GM12874 (cell line): ENCODE measurements at regions not wholly inside any gene's neighbourhood (a gene's known extent, or its start where the extent isn't known, plus 50 kb on each side); places are given as distances from the start of the nearest gene placed in this dataset.

Experiments used
- TF ChIP-seq, protein P1 (sequence below): IDR thresholded peaks from 2 replicates; pipeline ENCODE4 v1.5.1; 2011; ENCODE audit warnings: low read depth, mild to moderate bottlenecking, control low read depth, low read length, moderate library complexity; ENCODE audit not compliant: insufficient read depth

- TF ChIP-seq, protein P1, sequence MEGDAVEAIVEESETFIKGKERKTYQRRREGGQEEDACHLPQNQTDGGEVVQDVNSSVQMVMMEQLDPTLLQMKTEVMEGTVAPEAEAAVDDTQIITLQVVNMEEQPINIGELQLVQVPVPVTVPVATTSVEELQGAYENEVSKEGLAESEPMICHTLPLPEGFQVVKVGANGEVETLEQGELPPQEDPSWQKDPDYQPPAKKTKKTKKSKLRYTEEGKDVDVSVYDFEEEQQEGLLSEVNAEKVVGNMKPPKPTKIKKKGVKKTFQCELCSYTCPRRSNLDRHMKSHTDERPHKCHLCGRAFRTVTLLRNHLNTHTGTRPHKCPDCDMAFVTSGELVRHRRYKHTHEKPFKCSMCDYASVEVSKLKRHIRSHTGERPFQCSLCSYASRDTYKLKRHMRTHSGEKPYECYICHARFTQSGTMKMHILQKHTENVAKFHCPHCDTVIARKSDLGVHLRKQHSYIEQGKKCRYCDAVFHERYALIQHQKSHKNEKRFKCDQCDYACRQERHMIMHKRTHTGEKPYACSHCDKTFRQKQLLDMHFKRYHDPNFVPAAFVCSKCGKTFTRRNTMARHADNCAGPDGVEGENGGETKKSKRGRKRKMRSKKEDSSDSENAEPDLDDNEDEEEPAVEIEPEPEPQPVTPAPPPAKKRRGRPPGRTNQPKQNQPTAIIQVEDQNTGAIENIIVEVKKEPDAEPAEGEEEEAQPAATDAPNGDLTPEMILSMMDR = no peak
These were observed 679.8 kb downstream of the CETN3 start for GRCh38 chr5:89729623-89730301.

DNA sequence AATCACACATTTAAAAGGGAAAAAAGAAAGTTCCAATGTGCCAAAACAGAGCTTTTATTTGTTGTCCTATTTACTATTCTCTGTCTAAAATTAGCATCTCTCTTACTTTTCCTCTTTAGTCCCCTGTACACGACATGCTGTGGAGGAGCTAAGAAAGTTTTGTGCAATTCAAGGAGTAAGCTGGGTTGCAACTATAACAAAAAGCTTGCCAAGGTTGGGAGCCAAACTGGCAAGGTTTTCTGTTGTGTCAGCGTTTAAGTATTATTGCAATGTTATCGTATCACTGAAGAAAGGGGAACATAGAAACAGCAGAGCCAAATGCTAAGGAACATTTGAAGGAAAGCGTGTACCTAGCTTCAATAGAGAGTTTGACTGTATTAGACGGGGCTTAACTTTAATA, 680.8 kb downstream of the CETN3 start:
- TF ChIP-seq, protein P1 = no peak

GRCh38 chr5:89728134-89728533, 681.4 kb downstream of the CETN3 start:
- TF ChIP-seq, protein P1 = no peak

DNA sequence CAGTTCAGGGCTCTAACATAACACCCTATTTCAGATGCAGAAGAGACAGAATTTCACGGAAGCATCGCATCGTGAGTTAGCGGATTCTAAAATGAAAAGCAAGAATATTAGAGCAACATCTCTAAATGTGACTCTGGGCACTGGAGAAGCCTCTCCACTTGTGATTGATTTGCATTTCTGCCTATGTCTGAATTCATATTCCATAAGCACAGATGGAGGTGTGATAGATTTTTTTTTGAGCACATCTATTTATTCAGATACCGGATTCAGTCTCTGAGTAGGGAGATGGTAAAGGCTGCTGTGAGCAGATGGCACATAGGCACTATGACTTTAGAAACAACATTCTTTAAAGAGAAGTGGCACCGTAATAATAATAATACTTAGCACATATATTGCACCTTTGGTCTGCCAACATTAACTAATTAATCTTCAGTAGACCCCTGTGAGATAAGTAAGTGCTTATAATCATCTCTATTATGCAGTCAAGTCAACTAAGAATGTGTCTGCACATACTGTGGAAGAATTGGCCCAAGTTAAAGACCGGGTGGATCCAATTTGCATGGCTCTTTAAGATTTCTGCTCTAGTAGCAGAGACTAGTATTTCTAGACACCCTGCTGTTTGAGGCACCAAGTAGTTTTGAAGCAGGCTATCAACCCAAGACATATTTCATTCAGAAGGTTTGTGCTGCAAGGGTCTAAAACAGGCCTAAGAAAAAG, 685.0 kb downstream of the CETN3 start:
- TF ChIP-seq, protein P1 = no peak

GRCh38 chr5:89723907-89724306, 685.6 kb downstream of the CETN3 start:
- TF ChIP-seq, protein P1 = no peak

- TF ChIP-seq, protein P1 = no peak
These were observed 687.0 kb downstream of the CETN3 start for GRCh38 chr5:89722538-89722937.

GRCh38 chr5:89721931-89722330, 687.6 kb downstream of the CETN3 start:
- TF ChIP-seq, protein P1 = no peak
